H1 (cell line): ENCODE measurements at regions not wholly inside any gene's neighbourhood (a gene's known extent, or its start where the extent isn't known, plus 50 kb on each side); places are given as distances from the start of the nearest gene placed in this dataset.

Experiments
- CTCF ChIA-PET: fragments of 300-600 bp; sonication (Branson Sonifier 250); formaldehyde crosslinking; loops from one replicate; lab custom pipeline; 2021; ENCODE audit not compliant: partially characterized antibody; lab: Charles Lee
- POLR2A ChIA-PET: fragments of 300-600 bp; sonication (Branson Sonifier 250); formaldehyde crosslinking; loops from one replicate; lab custom pipeline; 2021; ENCODE audit warnings: inconsistent platforms; ENCODE audit not compliant: partially characterized antibody; lab: Charles Lee
- DNase-seq, 2 experiments: peaks; one replicate each; pipeline versions ENCODE4 v3.0.0 to v3.0.0-alpha.2; 2010 to 2022; ENCODE audit warnings: low spot score in 2 of 2, low read depth in 1 of 2, mixed read lengths in 1 of 2
- FAIRE-seq: peaks from 2 replicates; lab custom pipeline; 2011; peaks lifted over from hg19 to GRCh38; lab: Jason Lieb, UNC
- H2AFZ ChIP-seq: 2 replicates; pipeline ENCODE4 v1.8.1; 2012; ENCODE audit warnings: low read length, inconsistent platforms
- H2AK5ac ChIP-seq: 2 replicates; pipeline ENCODE4 v1.6.1; 2013; ENCODE audit warnings: low read depth, low read length
- H2BK120ac ChIP-seq: replicated peaks from 2 replicates; pipeline ENCODE3; 2013; ENCODE audit warnings: low read depth, low read length, inconsistent platforms
- H2BK12ac ChIP-seq: 2 replicates; pipeline ENCODE4 v1.6.1; 2013; ENCODE audit warnings: low read depth, low read length
- H2BK15ac ChIP-seq: 2 replicates; pipeline ENCODE4 v1.6.1; 2013; ENCODE audit warnings: low read length
- H2BK20ac ChIP-seq: 2 replicates; pipeline ENCODE4 v1.6.1; 2013; ENCODE audit warnings: low read length
- H2BK5ac ChIP-seq: 2 replicates; pipeline ENCODE4 v1.6.1; 2013; ENCODE audit warnings: low read depth, low read length
- H3K14ac ChIP-seq: 2 replicates; pipeline ENCODE4 v1.6.1; 2013; ENCODE audit warnings: inconsistent platforms; ENCODE audit not compliant: insufficient read length
- H3K18ac ChIP-seq: 2 replicates; pipeline ENCODE4 v1.6.1; 2013; ENCODE audit warnings: low read length; ENCODE audit errors: extremely low read depth
- H3K23ac ChIP-seq: 2 replicates; pipeline ENCODE4 v1.6.1; 2013; ENCODE audit warnings: inconsistent platforms; ENCODE audit not compliant: insufficient read length
- H3K23me2 ChIP-seq: 2 replicates; pipeline ENCODE4 v1.6.1; 2013; ENCODE audit warnings: low read depth, low read length
- H3K27ac ChIP-seq: 2 replicates; pipeline ENCODE4 v1.6.1; 2011; ENCODE audit warnings: low read depth, low read length, inconsistent platforms
- H3K27me3 ChIP-seq, 4 experiments: replicated peaks in 1 of 4; 1 replicate in 1 of 4; 2 replicates in 3 of 4; pipeline versions ENCODE4 v1.6.1 to v1.8.1; 2011 to 2013; ENCODE audit warnings: low read length in 3 of 4, mild to moderate bottlenecking in 3 of 4, inconsistent platforms in 2 of 4, mixed read lengths in 2 of 4, moderate library complexity in 1 of 4; ENCODE audit not compliant: control insufficient read depth in 3 of 4, insufficient read depth in 3 of 4; ENCODE audit errors: extremely low read depth in 1 of 4
- H3K36me3 ChIP-seq, 4 experiments: 2 replicates each; pipeline versions ENCODE4 v1.6.1 to v1.8.1; 2011 to 2013; ENCODE audit warnings: mild to moderate bottlenecking in 4 of 4, low read length in 3 of 4, moderate library complexity in 2 of 4, control low read depth in 1 of 4, inconsistent platforms in 1 of 4; ENCODE audit not compliant: insufficient read depth in 4 of 4, control insufficient read depth in 2 of 4
- H3K4ac ChIP-seq: replicated peaks from 2 replicates; pipeline ENCODE3; 2013; ENCODE audit warnings: low read length, low read depth, mixed read lengths, inconsistent platforms; ENCODE audit not compliant: insufficient read length
- H3K4me1 ChIP-seq, 4 experiments: replicated peaks in 1 of 4; 1 replicate in 1 of 4; 2 replicates in 3 of 4; pipeline versions ENCODE4 v1.6.1 to v1.8.1; 2011 to 2013; ENCODE audit warnings: low read length in 3 of 4, inconsistent platforms in 2 of 4, mixed read lengths in 1 of 4; ENCODE audit not compliant: insufficient read depth in 4 of 4, control insufficient read depth in 3 of 4
- H3K4me2 ChIP-seq, 2 experiments: 2 replicates each; pipeline versions ENCODE4 v1.6.1 to v1.8.1; 2011 to 2013; ENCODE audit warnings: low read depth in 2 of 2, low read length in 2 of 2, control low read depth in 1 of 2, inconsistent platforms in 1 of 2, mild to moderate bottlenecking in 1 of 2; ENCODE audit not compliant: insufficient read depth in 1 of 2
- H3K4me3 ChIP-seq, 4 experiments: fragments of 200-600, 300-600 bp in 1 of 4; sonication (generic), shearing (Covaris generic), sonication (Bioruptor Twin) in 1 of 4; 2 replicates each; pipeline versions ENCODE4 v1.5.1 to v1.8.1; 2011 to 2016; ENCODE audit warnings: low read length in 4 of 4, low read depth in 3 of 4, control low read depth in 2 of 4, inconsistent platforms in 2 of 4, mild to moderate bottlenecking in 2 of 4, mixed read lengths in 1 of 4, moderate library complexity in 1 of 4; ENCODE audit not compliant: insufficient read depth in 2 of 4; ENCODE audit errors: extremely low read depth in 1 of 4
- H3K56ac ChIP-seq: replicated peaks from 2 replicates; pipeline ENCODE3; 2013; ENCODE audit warnings: low read depth, mild to moderate bottlenecking, mixed read lengths, low read length, inconsistent platforms; ENCODE audit not compliant: insufficient read length
- H3K79me1 ChIP-seq: 2 replicates; pipeline ENCODE4 v1.6.1; 2013; ENCODE audit warnings: low read depth, low read length, control low read depth
- H3K79me2 ChIP-seq, 2 experiments: 2 replicates each; pipeline versions ENCODE4 v1.6.1 to v1.8.1; 2012 to 2013; ENCODE audit warnings: low read length in 2 of 2, mild to moderate bottlenecking in 2 of 2, inconsistent platforms in 1 of 2; ENCODE audit not compliant: insufficient read depth in 2 of 2, control insufficient read depth in 1 of 2
- H3K9ac ChIP-seq, 4 experiments: replicated peaks in 1 of 4; 1 replicate in 1 of 4; 2 replicates in 3 of 4; pipeline versions ENCODE4 v1.6.1 to v1.8.1; 2011 to 2013; ENCODE audit warnings: low read depth in 3 of 4, low read length in 3 of 4, control low read depth in 2 of 4, mild to moderate bottlenecking in 2 of 4, moderate library complexity in 2 of 4, inconsistent platforms in 1 of 4; ENCODE audit errors: extremely low read depth in 1 of 4
- H3K9me3 ChIP-seq, 2 experiments: 2 replicates each; pipeline versions ENCODE4 v1.6.1 to v1.8.1; 2012 to 2013; ENCODE audit warnings: mild to moderate bottlenecking in 2 of 2, moderate library complexity in 2 of 2, control low read depth in 1 of 2, inconsistent platforms in 1 of 2, low read depth in 1 of 2, low read length in 1 of 2, mixed read lengths in 1 of 2; ENCODE audit not compliant: insufficient read depth in 2 of 2
- H4K20me1 ChIP-seq, 2 experiments: replicated peaks in 1 of 2; 2 replicates each; pipeline versions ENCODE3 to v1.8.1; 2011 to 2013; ENCODE audit warnings: inconsistent platforms in 2 of 2, low read length in 2 of 2, mild to moderate bottlenecking in 1 of 2; ENCODE audit not compliant: insufficient read depth in 2 of 2, control insufficient read depth in 1 of 2
- H4K5ac ChIP-seq: 2 replicates; pipeline ENCODE4 v1.6.1; 2013; ENCODE audit warnings: low read length, low read depth, mixed read lengths, inconsistent platforms; ENCODE audit not compliant: insufficient read length
- H4K8ac ChIP-seq: 2 replicates; pipeline ENCODE4 v1.8.0; 2013; ENCODE audit warnings: mild to moderate bottlenecking, moderate library complexity, low read length, inconsistent platforms; ENCODE audit not compliant: insufficient read depth; ENCODE audit errors: extremely low read depth
- H4K91ac ChIP-seq: replicated peaks from 2 replicates; pipeline ENCODE3; 2013; ENCODE audit warnings: low read length, mixed read lengths, inconsistent platforms; ENCODE audit not compliant: insufficient read length
- BRCA1 ChIP-seq: IDR thresholded peaks from 2 replicates; pipeline ENCODE4 v1.6.1; 2012; ENCODE audit warnings: low read depth, low read length, improper control_type of control experiment
- CREB1 ChIP-seq: IDR thresholded peaks from 2 replicates; pipeline ENCODE4 v1.6.1; 2012; ENCODE audit warnings: inconsistent platforms
- CTCF ChIP-seq, 3 experiments: IDR thresholded peaks; 1 replicate in 2 of 3; 2 replicates in 1 of 3; pipeline versions ENCODE4 v1.5.1 to v1.6.1; 2011; ENCODE audit warnings: low read length in 3 of 3, mild to moderate bottlenecking in 3 of 3, inconsistent platforms in 2 of 3, low read depth in 1 of 3, moderate library complexity in 1 of 3; ENCODE audit not compliant: insufficient read depth in 1 of 3; ENCODE audit errors: control extremely low read depth in 1 of 3
- EP300 ChIP-seq, 2 experiments: IDR thresholded peaks; 1 replicate in 1 of 2; 2 replicates in 1 of 2; pipeline ENCODE4 v1.6.1; 2011 to 2012; ENCODE audit warnings: low read depth in 2 of 2, low read length in 2 of 2, mild to moderate bottlenecking in 2 of 2, borderline replicate concordance in 1 of 2, inconsistent platforms in 1 of 2, moderate library complexity in 1 of 2
- GTF2F1 ChIP-seq: IDR thresholded peaks from 2 replicates; pipeline ENCODE4 v1.6.1; 2012; ENCODE audit warnings: low read depth, low read length, improper control_type of control experiment, borderline replicate concordance
- MAFK ChIP-seq: IDR thresholded peaks from 2 replicates; pipeline ENCODE4 v1.6.1; 2012; ENCODE audit warnings: low read depth, mild to moderate bottlenecking, improper control_type of control experiment, low read length
- RBBP5 ChIP-seq: IDR thresholded peaks from 2 replicates; pipeline ENCODE4 v1.7.1; 2012; ENCODE audit warnings: low read depth, mild to moderate bottlenecking, inconsistent platforms, low read length, moderate library complexity, borderline replicate concordance
- SIN3A ChIP-seq, 2 experiments: IDR thresholded peaks in 1 of 2; conservative IDR thresholded peaks in 1 of 2; 2 replicates each; pipeline ENCODE4 v1.6.1; 2011 to 2012; ENCODE audit warnings: low read length in 2 of 2, improper control_type of control experiment in 1 of 2, low read depth in 1 of 2, mild to moderate bottlenecking in 1 of 2
- WGBS, 2 experiments: shearing (Covaris generic) in 1 of 2; methylation state at CpG; one replicate each; pipeline versions ENCODE4 v1.1.6 to v1.1.7; 2013 to 2015; ENCODE audit warnings: low lambda C conversion rate in 2 of 2, mixed read lengths in 2 of 2, inconsistent platforms in 1 of 2, low coverage in 1 of 2, missing lambda C conversion rate in 1 of 2; ENCODE audit not compliant: insufficient replicate concordance in 2 of 2, insufficient coverage in 1 of 2, insufficient read length in 1 of 2; ENCODE audit errors: extremely low coverage in 1 of 2, missing lambda C conversion rate in 1 of 2; 5-methylcytosine and 5-hydroxymethylcytosine counted together
- TF ChIP-seq, protein P1 (sequence below): IDR thresholded peaks from 2 replicates; pipeline ENCODE4 v1.6.1; 2012; ENCODE audit warnings: low read length, inconsistent platforms

GRCh38 chr13:37226971-37227370, 121.5 kb upstream of the CSNK1A1L start:
- Histone ChIP-seq H3K79me2 (no peaks in the 10 kb centered on the region), H2AFZ (no peak overlapping the region), H3K36me3 (no peaks in the 10 kb centered on the region), H3K4me2 (no peak overlapping the region), H2BK5ac (no peak overlapping the region), H2BK20ac (no peak overlapping the region), H3K56ac (no peak overlapping the region), H3K9ac (no peak overlapping the region), H2AK5ac (no peak overlapping the region), H2BK120ac (no peak overlapping the region), H3K4me1 (no peaks in the 10 kb centered on the region), H4K20me1 (no peaks in the 10 kb centered on the region), H4K5ac (no peak overlapping the region), H4K91ac (no peak overlapping the region), H3K27me3 (no peaks in the 10 kb centered on the region), H4K8ac (no peak overlapping the region), H3K27ac (no peak overlapping the region), H3K14ac (no peak overlapping the region), H3K4ac (no peak overlapping the region), H3K23ac (no peak overlapping the region), H3K4me3 (no peak overlapping the region), H3K23me2 (no peaks in the 10 kb centered on the region), H2BK12ac (no peak overlapping the region), H3K9me3 (no peaks in the 10 kb centered on the region), H3K79me1 (no peaks in the 10 kb centered on the region), H3K18ac (no peak overlapping the region), H2BK15ac (no peak overlapping the region)
- ChIA-PET POLR2A (no interaction called here), CTCF (no interaction called here)
- no peak for DNase-seq
- no peak for FAIRE-seq
- 86% methylated on average over 4 of the region's 4 CpGs; no CpG with 5 or more reads in 1 of the 2 experiments for WGBS, 2 experiments
- TF ChIP-seq BRCA1 = no peak
- no peak for TF ChIP-seq CTCF (IDR thresholded peaks at IDR 0.05; ENCODE audit: control extremely low read depth in 1 of 3, insufficient read depth in 1 of 3, low read depth in 1 of 3, low read length in 3 of 3)
- TF ChIP-seq MAFK = no peak
- no peak for TF ChIP-seq CREB1
- no peak for TF ChIP-seq SIN3A (conservative IDR thresholded peaks at IDR 0.05 in 1 of 2, IDR thresholded peaks at IDR 0.05 in 1 of 2; ENCODE audit: low read depth in 1 of 2, low read length in 2 of 2)
- TF ChIP-seq EP300 (IDR thresholded peaks at IDR 0.05; ENCODE audit: borderline replicate concordance in 1 of 2, low read depth in 2 of 2, low read length in 2 of 2) = no peak
- TF ChIP-seq RBBP5 = no peak
- TF ChIP-seq, protein P1, sequence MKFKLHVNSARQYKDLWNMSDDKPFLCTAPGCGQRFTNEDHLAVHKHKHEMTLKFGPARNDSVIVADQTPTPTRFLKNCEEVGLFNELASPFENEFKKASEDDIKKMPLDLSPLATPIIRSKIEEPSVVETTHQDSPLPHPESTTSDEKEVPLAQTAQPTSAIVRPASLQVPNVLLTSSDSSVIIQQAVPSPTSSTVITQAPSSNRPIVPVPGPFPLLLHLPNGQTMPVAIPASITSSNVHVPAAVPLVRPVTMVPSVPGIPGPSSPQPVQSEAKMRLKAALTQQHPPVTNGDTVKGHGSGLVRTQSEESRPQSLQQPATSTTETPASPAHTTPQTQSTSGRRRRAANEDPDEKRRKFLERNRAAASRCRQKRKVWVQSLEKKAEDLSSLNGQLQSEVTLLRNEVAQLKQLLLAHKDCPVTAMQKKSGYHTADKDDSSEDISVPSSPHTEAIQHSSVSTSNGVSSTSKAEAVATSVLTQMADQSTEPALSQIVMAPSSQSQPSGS = no peak
- TF ChIP-seq GTF2F1 = no peak
